Coronary artery (tissue), 2 donors: ENCODE measurements at regions not wholly inside any gene's neighbourhood (a gene's known extent, or its start where the extent isn't known, plus 50 kb on each side); places are given as distances from the start of the nearest gene placed in this dataset.

Experiments
- DNase-seq: peaks from one replicate; pipeline ENCODE4 v3.0.0-alpha.2; 2017; ENCODE audit warnings: low spot score
- H3K27ac ChIP-seq, 2 donors: fragments of 200-600 bp; sonication (generic); one replicate each; pipeline ENCODE4 v1.5.1; 2016 to 2019
- H3K4me3 ChIP-seq: fragments of 200-600 bp; sonication (generic); 2 replicates; pipeline ENCODE4 v1.5.1; 2016; ENCODE audit warnings: mild to moderate bottlenecking, moderate library complexity
- CTCF ChIP-seq: fragments of 200-600 bp; sonication (generic); IDR thresholded peaks from one replicate; pipeline ENCODE4 v1.5.1; 2019; ENCODE audit warnings: antibody characterized with exemption

GRCh38 chr10:31584876-31585275, 265.9 kb downstream of the ZEB1 start:
- Histone ChIP-seq H3K4me3 (no peak overlapping the region), H3K27ac (peak overlapping the region in 1 of 2 donors; percentile 69)
- no peak for TF ChIP-seq CTCF
- no peak for DNase-seq

- peak overlapping the region; percentile 4 for H3K4me3 ChIP-seq
- no peak for TF ChIP-seq CTCF
- DNase-seq, result peak; percentile 62
- H3K27ac ChIP-seq, result peak overlapping the region in 1 of 2 donors; percentile 69
Measured at GRCh38 chr10:31584098-31584631, 265.1 kb downstream of the ZEB1 start.

- no peak for TF ChIP-seq CTCF
- Histone ChIP-seq H3K27ac (peak overlapping the region in 1 of 2 donors; percentile 69), H3K4me3 (peak overlapping the region; percentile 4)
- no peak for DNase-seq
Measured at GRCh38 chr10:31583293-31583692, 264.3 kb downstream of the ZEB1 start.

- TF ChIP-seq CTCF, result no peak
- H3K4me3 ChIP-seq, result peak overlapping the region; percentile 4
- peak overlapping the region in 1 of 2 donors; percentile 69 for H3K27ac ChIP-seq
- peak; percentile 73 for DNase-seq
Measured at GRCh38 chr10:31582365-31583052, 263.5 kb downstream of the ZEB1 start.

- Histone ChIP-seq H3K4me3 (no peak overlapping the region), H3K27ac (peak overlapping the region in 1 of 2 donors; percentile 69)
- no peak for TF ChIP-seq CTCF
- DNase-seq, result no peak
Measured at GRCh38 chr10:31581741-31582323, 262.8 kb downstream of the ZEB1 start.

GRCh38 chr10:31580646-31581045, 261.6 kb downstream of the ZEB1 start:
- Histone ChIP-seq H3K27ac (peak overlapping the region in 1 of 2 donors; percentile 7), H3K4me3 (no peak overlapping the region)
- TF ChIP-seq CTCF, result no peak
- DNase-seq, result peak; percentile 69
